SK-N-SH (cell line): ENCODE measurements at regions not wholly inside any gene's neighbourhood (a gene's known extent, or its start where the extent isn't known, plus 50 kb on each side); places are given as distances from the start of the nearest gene placed in this dataset.
A peak's percentile ranks its signal among the peaks of the same experiment; 100 is the strongest.

Source experiments
- CTCF ChIA-PET: fragments of 300-600, 350-600 bp; formaldehyde crosslinking; extraction: SDS; loops from one replicate; lab custom pipeline; 2021; lab: Yijun Ruan, JAX
- POLR2A ChIA-PET: fragments of 350-600 bp; sonication (Branson Sonifier 250); formaldehyde crosslinking; extraction: SDS; loops from one replicate; lab custom pipeline; 2020; ENCODE audit warnings: antibody characterized with exemption, inconsistent platforms; lab: Yijun Ruan, JAX
- DNase-seq: peaks from one replicate; pipeline ENCODE4 v3.0.0; 2012
- H2AFZ ChIP-seq: fragments of 200-600 bp; sonication (generic); 2 replicates; pipeline ENCODE4 v1.8.1; 2016; ENCODE audit warnings: antibody characterized with exemption, mild to moderate bottlenecking, low read depth
- H3F3A ChIP-seq: fragments of 200-600 bp; sonication (generic); replicated peaks from 2 replicates; pipeline ENCODE3; 2016; ENCODE audit warnings: antibody characterized with exemption, mild to moderate bottlenecking; ENCODE audit not compliant: insufficient read depth
- H3K27ac ChIP-seq, 2 experiments: fragments of 200-500 bp in 1 of 2; fragments of 200-600 bp in 1 of 2; sonication (Bioruptor generic) in 1 of 2; sonication (generic), shearing (Covaris generic) in 1 of 2; 2 replicates each; pipeline versions ENCODE4 v1.5.1 to v1.6.1; 2014 to 2016; ENCODE audit warnings: low read depth in 2 of 2, inconsistent platforms in 1 of 2, low read length in 1 of 2, mild to moderate bottlenecking in 1 of 2, mixed read lengths in 1 of 2
- H3K27me3 ChIP-seq: fragments of 200-600 bp; sonication (generic), shearing (Covaris generic); 2 replicates; pipeline ENCODE4 v1.6.1; 2016; ENCODE audit warnings: mixed run types; ENCODE audit not compliant: insufficient read depth
- H3K36me3 ChIP-seq, 2 experiments: fragments of 200-500 bp in 1 of 2; fragments of 200-600 bp in 1 of 2; sonication (Bioruptor generic) in 1 of 2; sonication (generic) in 1 of 2; replicated peaks in 1 of 2; 2 replicates each; pipeline versions ENCODE3 to v1.5.1; 2014 to 2016; ENCODE audit warnings: low read length in 1 of 2, mild to moderate bottlenecking in 1 of 2; ENCODE audit not compliant: insufficient read depth in 2 of 2, control insufficient read depth in 1 of 2
- H3K4me1 ChIP-seq, 2 experiments: fragments of 200-500 bp in 1 of 2; fragments of 200-600 bp in 1 of 2; sonication (Bioruptor generic) in 1 of 2; sonication (generic), shearing (Covaris generic) in 1 of 2; 2 replicates each; pipeline versions ENCODE4 v1.5.1 to v1.6.1; 2014 to 2016; ENCODE audit warnings: low read depth in 1 of 2, low read length in 1 of 2, mixed run types in 1 of 2; ENCODE audit not compliant: insufficient read depth in 2 of 2, control insufficient read depth in 1 of 2
- H3K4me2 ChIP-seq: fragments of 200-600 bp; sonication (generic), shearing (Covaris generic); 2 replicates; pipeline ENCODE4 v1.6.1; 2017; ENCODE audit warnings: mixed run types
- H3K4me3 ChIP-seq, 2 experiments: fragments of 200-500 bp in 1 of 2; fragments of 200-600 bp in 1 of 2; sonication (Bioruptor generic) in 1 of 2; sonication (generic), shearing (Covaris generic) in 1 of 2; 2 replicates each; pipeline versions ENCODE4 v1.5.1 to v1.8.1; 2014 to 2016; ENCODE audit warnings: low read depth in 2 of 2, inconsistent platforms in 1 of 2, low read length in 1 of 2, mild to moderate bottlenecking in 1 of 2, mixed read lengths in 1 of 2, moderate library complexity in 1 of 2
- H3K79me2 ChIP-seq: fragments of 200-600 bp; sonication (generic); 2 replicates; pipeline ENCODE4 v1.8.1; 2017; ENCODE audit warnings: mild to moderate bottlenecking; ENCODE audit not compliant: insufficient read depth
- H3K9ac ChIP-seq: fragments of 200-600 bp; sonication (generic); 2 replicates; pipeline ENCODE4 v1.6.1; 2017; ENCODE audit warnings: mixed run types
- H3K9me2 ChIP-seq: fragments of 200-600 bp; sonication (generic); 2 replicates; pipeline ENCODE4 v1.6.1; 2017; ENCODE audit warnings: mixed run types
- H3K9me3 ChIP-seq: fragments of 200-600 bp; sonication (generic); 2 replicates; pipeline ENCODE4 v1.6.1; 2017; ENCODE audit warnings: mixed run types, mild to moderate bottlenecking, moderate library complexity
- H4K20me1 ChIP-seq: fragments of 200-600 bp; sonication (generic); 2 replicates; pipeline ENCODE4 v1.6.1; 2017; ENCODE audit warnings: mild to moderate bottlenecking, mixed run types; ENCODE audit not compliant: insufficient read depth
- CTCF ChIP-seq: fragments of 200-600 bp; sonication (generic); IDR thresholded peaks from 2 replicates; pipeline ENCODE4 v1.6.1; 2017; ENCODE audit warnings: antibody characterized with exemption, mild to moderate bottlenecking, moderate library complexity
- ELF1 ChIP-seq: IDR thresholded peaks from 2 replicates; pipeline ENCODE4 v1.4.0; 2012
- EP300 ChIP-seq, 2 experiments: IDR thresholded peaks; 2 replicates each; pipeline versions ENCODE4 v1.4.0 to v1.6.1; 2012; ENCODE audit warnings: borderline replicate concordance in 1 of 2, low read depth in 1 of 2, low read length in 1 of 2
- FOXJ3 ChIP-seq: sonication (generic); formaldehyde crosslinking; IDR thresholded peaks from 2 replicates; pipeline ENCODE4 v1.5.1; 2020; ENCODE audit warnings: mild to moderate bottlenecking, missing genetic modification reagents
- GABPA ChIP-seq: IDR thresholded peaks from 2 replicates; pipeline ENCODE4 v1.4.0; 2012; ENCODE audit warnings: low read depth, mild to moderate bottlenecking
- GATA2 ChIP-seq: sonication (generic); formaldehyde crosslinking; IDR thresholded peaks from 2 replicates; pipeline ENCODE4 v1.5.0; 2020; ENCODE audit warnings: mild to moderate bottlenecking, missing genetic modification reagents
- IRF3 ChIP-seq: fragments of 150-350 bp; IDR thresholded peaks from 2 replicates; pipeline ENCODE4 v1.6.1; 2016; ENCODE audit warnings: mild to moderate bottlenecking, low read depth, low read length
- MXI1 ChIP-seq: IDR thresholded peaks from 2 replicates; pipeline ENCODE4 v1.6.1; 2012; ENCODE audit warnings: mild to moderate bottlenecking, low read depth, low read length, improper control_type of control experiment
- NRF1 ChIP-seq: IDR thresholded peaks from 2 replicates; pipeline ENCODE4 v1.6.1; 2012; ENCODE audit warnings: low read depth, mild to moderate bottlenecking, low read length
- RCOR1 ChIP-seq: fragments of 150-350 bp; IDR thresholded peaks from 2 replicates; pipeline ENCODE4 v1.6.1; 2017; ENCODE audit warnings: antibody characterized with exemption, low read length
- RFX5 ChIP-seq: IDR thresholded peaks from 2 replicates; pipeline ENCODE4 v1.6.1; 2012; ENCODE audit warnings: mild to moderate bottlenecking, improper control_type of control experiment, low read length
- SIN3A ChIP-seq: IDR thresholded peaks from 2 replicates; pipeline ENCODE4 v1.6.1; 2012; ENCODE audit warnings: low read depth, mild to moderate bottlenecking, low read length, moderate library complexity, borderline replicate concordance
- TAF1 ChIP-seq: IDR thresholded peaks from 2 replicates; pipeline ENCODE4 v1.6.1; 2012; ENCODE audit warnings: low read depth, mild to moderate bottlenecking, low read length, moderate library complexity, borderline replicate concordance
- USF1 ChIP-seq: IDR thresholded peaks from 2 replicates; pipeline ENCODE4 v1.4.0; 2012; ENCODE audit warnings: low read depth, borderline replicate concordance
- USF2 ChIP-seq: fragments of 150-350 bp; IDR thresholded peaks from 2 replicates; pipeline ENCODE4 v1.6.1; 2017; ENCODE audit warnings: antibody characterized with exemption, low read length, low read depth, borderline replicate concordance
- YY1 ChIP-seq: IDR thresholded peaks from 2 replicates; pipeline ENCODE4 v1.4.0; 2012; ENCODE audit warnings: low read depth, mild to moderate bottlenecking
- WGBS: methylation state at CpG from one replicate; pipeline ENCODE4 v1.1.6; 2017; ENCODE audit warnings: low lambda C conversion rate; 5-methylcytosine and 5-hydroxymethylcytosine counted together

GRCh38 chr1:8211883-8212579, 105.9 kb upstream of the SLC45A1 start (continued):
- TF ChIP-seq USF2 = no peak
- no peak for TF ChIP-seq IRF3
- TF ChIP-seq MXI1 = no peak
- TF ChIP-seq RFX5 = no peak
- no peak for TF ChIP-seq NRF1
- no peak for TF ChIP-seq ELF1
- no peak for TF ChIP-seq FOXJ3
- TF ChIP-seq SIN3A = no peak; the same call in 1 of the 2 replicates
- TF ChIP-seq GATA2 (CRISPR knock-in tag) = no peak

GRCh38 chr1:8211251-8211882, 106.5 kb upstream of the SLC45A1 start:
- ChIA-PET CTCF (interaction anchor here (2.2 kb wide), 1 partner anchor 196 kb away, joined by 7 read pairs; no protein-coding TSS in a partner anchor), POLR2A (no interaction called here)
- Histone ChIP-seq H3K9ac (no peak overlapping the region), H2AFZ (no peak overlapping the region), H3K4me3 (no peak overlapping the region), H3K79me2 (no peaks in the 10 kb centered on the region), H4K20me1 (no peaks in the 10 kb centered on the region), H3K36me3 (no peaks in the 10 kb centered on the region), H3K27ac (peak overlapping the region; percentile 51 to 66; a peak in 3 of 4 replicates), H3K27me3 (no peaks in the 10 kb centered on the region), H3K9me3 (no peaks in the 10 kb centered on the region), H3K4me2 (no peak overlapping the region), H3F3A (no peaks in the 10 kb centered on the region), H3K9me2 (no peaks in the 10 kb centered on the region), H3K4me1 (peaks cover 0 to 3% of the 10 kb centered on the region in 2 experiments; a peak in 1 of 4 replicates)
- no peak for DNase-seq
- TF ChIP-seq RCOR1 (no peak), TAF1 (no peak), GATA2 (CRISPR knock-in tag) (no peak), YY1 (no peak)
- 87% methylated on average over 14 of the region's 17 CpGs for WGBS

GRCh38 chr1:8207202-8207601, 110.7 kb upstream of the SLC45A1 start:
- H4K20me1 ChIP-seq = no peaks in the 10 kb centered on the region
- H3K36me3 ChIP-seq = no peaks in the 10 kb centered on the region
- no peak overlapping the region for H3K9ac ChIP-seq
- no peaks in the 10 kb centered on the region for H3K9me2 ChIP-seq
- peaks cover 9% of the 10 kb centered on the region for H3F3A ChIP-seq
- H2AFZ ChIP-seq = no peak overlapping the region
- ChIA-PET CTCF (no interaction called here), POLR2A (no interaction called here)
- peaks cover under 1 to 6% of the 10 kb centered on the region in 2 experiments; a peak in 2 of 4 replicates for H3K4me1 ChIP-seq
- WGBS = 84% methylated on average over 8 of the region's 8 CpGs
- H3K27me3 ChIP-seq = no peaks in the 10 kb centered on the region
- no peak for DNase-seq
- H3K27ac ChIP-seq = no peak overlapping the region
- no peaks in the 10 kb centered on the region for H3K9me3 ChIP-seq
- no peak overlapping the region for H3K4me3 ChIP-seq
- H3K4me2 ChIP-seq = no peak overlapping the region
- no peaks in the 10 kb centered on the region for H3K79me2 ChIP-seq
- TF ChIP-seq YY1 (no peak), MXI1 (no peak), USF1 (no peak), GABPA (no peak), CTCF (no peak), IRF3 (no peak), EP300 (IDR thresholded peaks at IDR 0.05; ENCODE audit: borderline replicate concordance in 1 of 2, low read depth in 1 of 2, low read length in 1 of 2) (no peak)
